ENCODE measurements at regions not wholly inside any gene's neighbourhood (a gene's known extent, or its start where the extent isn't known, plus 50 kb on each side); places are given as distances from the start of the nearest gene placed in this dataset.

GRCh38 chr3:74351213-74351612 lies 263.2 kb downstream of the CNTN3 start:
- DNase-seq (ENCODE audit: low spot score), result no peak

GRCh38 chr3:74349015-74349414 lies 265.4 kb downstream of the CNTN3 start:
- DNase-seq (ENCODE audit: low spot score), result no peak

- no peak for DNase-seq (ENCODE audit: low spot score)
Measured at GRCh38 chr3:74347563-74348268, 266.7 kb downstream of the CNTN3 start.

GRCh38 chr3:74346896-74347295 lies 267.6 kb downstream of the CNTN3 start:
- DNase-seq (ENCODE audit: low spot score), result no peak

GRCh38 chr3:74345701-74346100 lies 268.8 kb downstream of the CNTN3 start:
- DNase-seq (ENCODE audit: low spot score), result no peak

GRCh38 chr3:74344865-74345440 lies 269.5 kb downstream of the CNTN3 start:
- DNase-seq (ENCODE audit: low spot score), result no peak

GRCh38 chr3:74343391-74343790 lies 271.1 kb downstream of the CNTN3 start:
- DNase-seq (ENCODE audit: low spot score), result no peak

- no peak for DNase-seq (ENCODE audit: low spot score)
Measured at GRCh38 chr3:74338998-74339397, 275.5 kb downstream of the CNTN3 start.

- DNase-seq (ENCODE audit: low spot score), result no peak
Measured at GRCh38 chr3:74332165-74332564, 282.3 kb downstream of the CNTN3 start.

- DNase-seq (ENCODE audit: low spot score), result no peak
Measured at GRCh38 chr3:74331711-74332110, 282.7 kb downstream of the CNTN3 start.

- DNase-seq (ENCODE audit: low spot score), result no peak
Measured at GRCh38 chr3:74329096-74329495, 285.4 kb downstream of the CNTN3 start.

GRCh38 chr3:74328435-74328834 lies 286.0 kb downstream of the CNTN3 start:
- DNase-seq (ENCODE audit: low spot score), result no peak

- no peak for DNase-seq (ENCODE audit: low spot score)
Measured at GRCh38 chr3:74315291-74315690, 299.2 kb downstream of the CNTN3 start.

- no peak for DNase-seq (ENCODE audit: low spot score)
Measured at GRCh38 chr3:74314696-74315095, 299.8 kb downstream of the CNTN3 start.

- no peak for DNase-seq (ENCODE audit: low spot score)
Measured at GRCh38 chr3:74309716-74310115, 304.7 kb downstream of the CNTN3 start.

GRCh38 chr3:74304424-74304823 lies 310.0 kb downstream of the CNTN3 start:
- DNase-seq (ENCODE audit: low spot score), result no peak

- DNase-seq (ENCODE audit: low spot score), result no peak
Measured at GRCh38 chr3:74303711-74304110, 310.7 kb downstream of the CNTN3 start.

- DNase-seq (ENCODE audit: low spot score), result no peak
Measured at GRCh38 chr3:74302969-74303368, 311.5 kb downstream of the CNTN3 start.

GRCh38 chr3:74302281-74302680 lies 312.2 kb downstream of the CNTN3 start:
- no peak for DNase-seq (ENCODE audit: low spot score)

GRCh38 chr3:74301056-74301455 lies 313.4 kb downstream of the CNTN3 start:
- peak; percentile 85 for DNase-seq (ENCODE audit: low spot score)

- no peak for DNase-seq (ENCODE audit: low spot score)
Measured at GRCh38 chr3:74295479-74295878, 319.0 kb downstream of the CNTN3 start.

GRCh38 chr3:74288761-74289160 lies 325.7 kb downstream of the CNTN3 start:
- DNase-seq (ENCODE audit: low spot score), result no peak

- no peak for DNase-seq (ENCODE audit: low spot score)
Measured at GRCh38 chr3:74287557-74287956, 326.9 kb downstream of the CNTN3 start.

- no peak for DNase-seq (ENCODE audit: low spot score)
Measured at GRCh38 chr3:74282202-74282601, 332.3 kb downstream of the CNTN3 start.
